Vagina (tissue), 2 donors: ENCODE measurements at regions not wholly inside any gene's neighbourhood (a gene's known extent, or its start where the extent isn't known, plus 50 kb on each side); places are given as distances from the start of the nearest gene placed in this dataset.

Experiments used
- DNase-seq, 2 donors: peaks; one replicate each; pipeline ENCODE4 v3.0.0-alpha.2; 2017; ENCODE audit errors: extremely low spot score in 2 of 2
- H3K27ac ChIP-seq: fragments of 200-600 bp; sonication (generic); one replicate; pipeline ENCODE4 v1.5.1; 2019
- H3K27me3 ChIP-seq: fragments of 200-600 bp; sonication (generic); one replicate; pipeline ENCODE4 v1.5.1; 2019
- H3K36me3 ChIP-seq, 2 donors: fragments of 200-600 bp; sonication (generic); one replicate each; pipeline ENCODE4 v1.5.1; 2017 to 2019
- H3K4me1 ChIP-seq: fragments of 200-600 bp; sonication (generic); one replicate; pipeline ENCODE4 v1.5.1; 2019
- H3K4me3 ChIP-seq, 2 donors: fragments of 200-600 bp; sonication (generic); 1 replicate in 1 of 2; 2 replicates in 1 of 2; pipeline ENCODE4 v1.5.1; 2016 to 2019
- H3K9me3 ChIP-seq: fragments of 200-600 bp; sonication (generic); one replicate; pipeline ENCODE4 v1.5.1; 2019
- CTCF ChIP-seq, 3 experiments: fragments of 450-650 bp in 2 of 3; fragments of 200-600 bp in 1 of 3; sonication (generic) in 1 of 3; IDR thresholded peaks; one replicate each; pipeline ENCODE4 v1.5.1; 2017 to 2019; ENCODE audit warnings: antibody characterized with exemption in 3 of 3, mild to moderate bottlenecking in 2 of 3, moderate library complexity in 2 of 3
- POLR2A ChIP-seq, 2 donors: fragments of 450-650 bp; IDR thresholded peaks; one replicate each; pipeline ENCODE4 v1.6.1; 2017; ENCODE audit warnings: antibody characterized with exemption in 2 of 2, mild to moderate bottlenecking in 2 of 2, moderate library complexity in 2 of 2
- POLR2AphosphoS5 ChIP-seq, 2 donors: sonication (generic); formaldehyde crosslinking; IDR thresholded peaks; one replicate each; pipeline ENCODE4 v1.9.0; 2017; ENCODE audit warnings: antibody characterized with exemption in 2 of 2, mild to moderate bottlenecking in 2 of 2, low read depth in 1 of 2; ENCODE audit not compliant: insufficient read depth in 1 of 2
- intact Hi-C: fragments of 100-400 bp; cut with DNase I; formaldehyde crosslinking; loops from one replicate; pipeline ENCODE4 v1.15.1; 2023

DNA sequence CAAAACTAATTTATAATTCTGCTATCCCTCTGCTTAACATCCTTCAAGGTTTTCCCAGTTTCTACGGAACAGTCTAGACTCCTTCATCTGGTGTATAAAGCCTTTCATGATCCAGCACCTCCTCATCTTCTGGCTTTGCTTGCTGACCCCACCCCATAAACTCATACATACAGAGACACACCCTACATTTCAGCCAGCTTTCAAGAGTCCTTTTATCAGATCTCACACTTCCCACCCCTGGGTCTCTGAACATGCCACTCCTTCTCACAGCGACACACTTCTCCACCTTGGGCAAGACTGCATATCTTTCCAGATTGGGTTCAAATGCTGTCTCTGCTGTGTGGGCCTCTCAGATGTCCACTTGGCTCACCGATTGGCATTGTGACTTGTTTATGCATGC is 166.8 kb upstream of the LPP start:
- H3K36me3 ChIP-seq, result no peaks in the 10 kb centered on the region
- H3K4me1 ChIP-seq, result no peaks in the 10 kb centered on the region
- no peaks in the 10 kb centered on the region for H3K27me3 ChIP-seq
- DNase-seq, result no peak
- H3K9me3 ChIP-seq, result no peaks in the 10 kb centered on the region
- TF ChIP-seq POLR2AphosphoS5 (IDR thresholded peaks at IDR 0.05; ENCODE audit: insufficient read depth in 1 of 2, low read depth in 1 of 2), result no peak
- TF ChIP-seq CTCF (IDR thresholded peaks at IDR 0.05), result no peak
- no peak for TF ChIP-seq POLR2A (IDR thresholded peaks at IDR 0.05)
- no peak overlapping the region for H3K27ac ChIP-seq
- intact Hi-C loops, result no loop called here
- no peak overlapping the region for H3K4me3 ChIP-seq

DNA sequence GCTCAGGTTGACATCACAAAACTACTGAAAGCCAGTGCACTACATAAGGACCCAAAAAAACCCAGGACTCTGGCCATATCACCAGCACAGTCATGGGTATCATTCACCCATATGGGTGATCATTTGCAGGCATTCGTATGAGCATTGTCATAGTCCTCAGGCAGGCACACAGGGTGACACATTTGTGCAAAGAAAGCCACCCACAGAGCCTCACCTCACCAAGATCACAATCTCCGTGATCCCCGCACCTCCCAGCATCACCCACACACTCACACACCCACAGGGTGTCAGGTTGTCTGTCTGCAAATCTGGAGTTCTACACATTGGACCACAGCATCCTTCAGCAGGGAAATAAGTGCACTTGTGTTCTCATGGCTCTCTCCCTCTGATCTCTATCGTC is 166.0 kb upstream of the LPP start:
- TF ChIP-seq POLR2AphosphoS5 (IDR thresholded peaks at IDR 0.05; ENCODE audit: insufficient read depth in 1 of 2, low read depth in 1 of 2) (no peak), POLR2A (IDR thresholded peaks at IDR 0.05) (no peak), CTCF (IDR thresholded peaks at IDR 0.05) (no peak)
- H3K27ac ChIP-seq, result no peak overlapping the region
- no peak overlapping the region for H3K4me3 ChIP-seq
- no peak for DNase-seq
- H3K9me3 ChIP-seq, result no peaks in the 10 kb centered on the region
- intact Hi-C loops, result no loop called here
- H3K4me1 ChIP-seq, result no peaks in the 10 kb centered on the region
- H3K27me3 ChIP-seq, result no peaks in the 10 kb centered on the region
- H3K36me3 ChIP-seq, result no peaks in the 10 kb centered on the region

DNA sequence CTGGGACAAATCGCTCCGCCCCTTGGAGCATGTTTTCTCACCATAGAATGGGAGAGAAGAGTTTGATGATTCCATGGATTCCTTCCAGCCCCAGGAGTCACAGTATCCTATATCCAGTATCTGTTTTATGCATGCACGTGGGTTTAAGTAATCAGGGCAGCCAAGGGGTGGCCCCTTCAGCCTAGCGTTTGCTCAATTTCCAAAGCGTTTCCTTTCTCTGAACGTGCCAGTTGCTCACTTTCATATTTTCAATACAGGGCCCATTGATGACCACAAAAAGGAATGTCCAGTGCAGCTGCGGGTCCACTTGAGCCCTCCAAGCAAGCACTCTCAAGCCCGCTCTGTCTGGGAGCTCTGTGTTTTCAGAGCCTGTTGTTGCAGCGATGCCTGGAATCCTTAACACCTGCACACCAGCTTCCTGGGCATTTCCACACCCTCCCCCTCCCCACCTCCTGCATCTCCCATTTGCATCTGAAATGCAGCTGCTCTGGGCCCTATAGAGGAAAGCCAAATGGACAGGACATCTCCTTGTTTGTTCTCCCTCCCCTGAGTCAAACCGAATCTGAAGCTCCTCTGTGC is 164.3 kb upstream of the LPP start:
- H3K4me3 ChIP-seq, result no peak overlapping the region
- no peak overlapping the region for H3K27ac ChIP-seq
- no peaks in the 10 kb centered on the region for H3K4me1 ChIP-seq
- no peak for DNase-seq
- no peak for TF ChIP-seq POLR2AphosphoS5 (IDR thresholded peaks at IDR 0.05; ENCODE audit: insufficient read depth in 1 of 2, low read depth in 1 of 2)
- no peak for TF ChIP-seq CTCF (IDR thresholded peaks at IDR 0.05)
- no peak for TF ChIP-seq POLR2A (IDR thresholded peaks at IDR 0.05)
- no peaks in the 10 kb centered on the region for H3K9me3 ChIP-seq
- H3K36me3 ChIP-seq, result no peaks in the 10 kb centered on the region
- H3K27me3 ChIP-seq, result no peaks in the 10 kb centered on the region
- intact Hi-C loops, result no loop called here

DNA sequence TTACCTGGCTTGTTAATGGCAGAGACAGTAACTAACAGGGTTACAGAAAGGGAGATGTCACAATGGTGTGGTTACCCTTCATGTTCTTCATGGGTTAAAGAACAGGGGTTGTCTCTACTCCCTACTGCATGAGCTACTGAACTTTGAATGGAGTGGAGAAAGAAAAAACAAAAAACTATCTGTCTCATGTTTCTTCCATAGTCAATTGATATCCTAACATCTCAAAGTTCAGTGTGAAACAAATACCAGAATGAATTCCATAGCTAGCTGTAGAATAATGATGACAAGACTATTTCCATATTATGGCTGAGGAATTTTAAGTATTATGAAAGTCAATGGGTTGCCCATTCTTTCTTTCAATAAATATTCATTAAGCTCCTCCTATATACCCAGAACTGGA is 161.3 kb upstream of the LPP start:
- H3K4me3 ChIP-seq, result no peak overlapping the region
- intact Hi-C loops, result no loop called here
- TF ChIP-seq POLR2A (IDR thresholded peaks at IDR 0.05), result no peak
- no peak for TF ChIP-seq CTCF (IDR thresholded peaks at IDR 0.05)
- TF ChIP-seq POLR2AphosphoS5 (IDR thresholded peaks at IDR 0.05; ENCODE audit: insufficient read depth in 1 of 2, low read depth in 1 of 2), result no peak

GRCh38 chr3:187994221-187995042 is 159.5 kb upstream of the LPP start:
- Histone ChIP-seq H3K27me3 (no peaks in the 10 kb centered on the region), H3K36me3 (no peaks in the 10 kb centered on the region), H3K4me3 (no peak overlapping the region), H3K4me1 (no peaks in the 10 kb centered on the region), H3K27ac (no peak overlapping the region), H3K9me3 (no peaks in the 10 kb centered on the region)
- intact Hi-C loops, result no loop called here
- no peak for DNase-seq
- TF ChIP-seq POLR2AphosphoS5 (IDR thresholded peaks at IDR 0.05; ENCODE audit: insufficient read depth in 1 of 2, low read depth in 1 of 2) (no peak), POLR2A (IDR thresholded peaks at IDR 0.05) (no peak), CTCF (IDR thresholded peaks at IDR 0.05) (no peak)

More for the DNA sequence above, 161.3 kb upstream of the LPP start:
- Histone ChIP-seq H3K36me3 (no peaks in the 10 kb centered on the region), H3K27me3 (no peaks in the 10 kb centered on the region), H3K4me1 (no peaks in the 10 kb centered on the region), H3K9me3 (no peaks in the 10 kb centered on the region), H3K27ac (no peak overlapping the region)
- DNase-seq, result no peak
